Activated CD4-positive, alpha-beta T cell treated with anti-CD3 and anti-CD28 coated beads, Interleukin-2, amount 50 U/mL, for 4 hours (primary cell): ENCODE measurements at regions not wholly inside any gene's neighbourhood (a gene's known extent, or its start where the extent isn't known, plus 50 kb on each side); places are given as distances from the start of the nearest gene placed in this dataset.

Experiments used
- DNase-seq, 2 experiments: peaks; one replicate each; pipeline ENCODE4 v3.0.0-alpha.2; 2020

DNA sequence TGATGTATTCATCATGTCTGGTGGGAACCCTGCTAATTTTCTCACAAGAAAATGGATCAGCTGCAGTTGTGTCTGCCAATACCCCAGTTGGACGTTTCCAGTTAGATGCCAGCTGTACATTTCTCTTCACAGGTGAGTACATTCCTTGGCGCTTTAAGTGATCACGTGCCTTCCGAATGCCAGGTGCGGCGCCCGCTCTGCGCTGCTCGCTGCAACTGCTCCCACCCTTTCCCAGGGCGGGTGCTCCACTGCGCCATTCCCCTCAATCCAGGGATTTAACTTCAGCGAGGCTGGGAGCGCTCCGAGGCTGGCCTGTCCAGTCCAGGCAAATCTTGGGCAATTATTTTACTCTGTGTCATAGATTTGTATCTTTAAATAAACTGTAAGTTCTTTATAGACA is 225.0 kb upstream of the RAB6C start:
- DNase-seq: no peak

DNA sequence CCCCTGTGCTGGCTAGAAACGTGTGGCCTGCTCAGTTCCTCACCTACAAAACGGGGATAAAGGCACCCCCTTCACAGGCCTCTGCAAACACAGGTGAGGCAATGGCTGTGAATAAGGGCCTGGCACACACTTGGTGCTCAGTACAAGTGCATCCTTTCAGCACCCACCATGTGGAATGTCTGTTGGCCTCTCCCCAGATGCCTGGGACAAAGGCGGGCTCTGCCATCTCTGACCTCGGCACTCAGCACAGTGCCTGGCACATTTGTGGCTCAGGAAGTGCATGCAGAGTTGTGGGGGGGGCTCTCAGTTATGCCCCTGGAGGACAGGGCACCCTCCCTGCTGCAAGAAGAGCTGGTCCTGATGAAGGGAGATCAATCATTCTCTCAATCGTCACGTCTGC is 224.6 kb upstream of the RAB6C start:
- no peak for DNase-seq

DNA sequence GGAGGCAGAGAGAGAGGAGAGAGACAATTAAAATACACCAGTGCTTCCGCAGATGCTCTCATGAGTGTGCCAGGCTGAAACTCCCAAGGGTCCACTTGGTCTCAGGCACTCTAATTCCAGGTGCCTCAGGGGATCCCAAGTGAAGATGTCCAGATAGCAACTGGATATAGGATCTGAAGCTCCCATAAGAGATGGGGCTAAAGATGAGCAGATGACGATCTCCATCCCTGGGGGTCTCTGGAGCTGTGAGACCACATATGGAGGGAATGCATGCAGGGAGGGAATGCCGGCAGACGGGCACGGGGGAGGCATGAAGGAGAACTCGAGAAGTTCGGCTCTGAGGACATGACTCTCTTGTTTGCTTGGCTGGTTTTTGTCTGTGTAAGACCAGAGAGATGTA is 223.7 kb upstream of the RAB6C start:
- no peak for DNase-seq

DNA sequence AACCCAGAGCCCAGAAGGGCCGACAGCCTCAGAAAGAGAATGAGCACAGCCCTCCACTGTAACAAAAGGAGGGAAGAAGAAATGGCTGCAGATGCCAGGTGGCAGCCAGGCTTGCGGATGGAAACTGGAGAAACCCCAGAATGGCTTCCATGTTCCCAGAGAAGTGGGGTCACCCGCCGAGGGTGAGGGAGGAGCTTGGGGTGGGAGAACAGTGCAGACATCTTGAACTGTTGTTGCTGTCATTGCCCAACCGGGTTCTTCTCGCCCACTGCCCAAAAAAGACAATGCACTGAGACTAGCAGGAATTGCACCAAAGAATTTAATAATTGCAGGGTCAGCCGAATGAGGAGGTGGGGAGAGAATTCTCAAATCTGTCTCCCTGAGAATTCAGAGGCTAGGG is 223.2 kb upstream of the RAB6C start:
- no peak for DNase-seq

DNA sequence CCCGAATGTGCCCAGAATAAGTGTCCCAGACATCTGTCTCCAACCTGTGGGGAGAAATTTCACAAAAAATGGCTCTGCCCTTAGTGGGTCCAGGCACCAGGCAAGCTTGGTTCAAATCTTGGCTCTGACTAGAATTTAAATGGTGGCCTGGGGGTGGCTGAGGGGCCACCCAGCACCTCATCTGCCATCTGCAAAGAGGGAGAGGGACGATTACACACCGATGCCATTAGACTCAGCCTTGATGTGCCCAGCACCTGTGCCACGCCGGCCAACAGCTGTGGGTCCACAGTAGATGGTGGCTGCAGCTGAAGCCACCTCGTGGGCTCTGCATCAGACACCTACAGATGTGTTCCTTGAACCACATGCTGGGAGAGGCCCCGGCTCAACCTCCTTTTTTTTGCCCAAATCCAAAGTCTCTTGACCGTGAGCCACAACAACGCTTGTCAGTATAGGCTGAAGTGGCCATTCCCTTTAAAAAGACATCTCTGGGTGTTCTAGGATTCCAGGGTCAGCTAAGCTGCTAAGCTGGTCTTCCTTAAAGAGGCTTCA is 222.0 kb upstream of the RAB6C start:
- no peak for DNase-seq

DNA sequence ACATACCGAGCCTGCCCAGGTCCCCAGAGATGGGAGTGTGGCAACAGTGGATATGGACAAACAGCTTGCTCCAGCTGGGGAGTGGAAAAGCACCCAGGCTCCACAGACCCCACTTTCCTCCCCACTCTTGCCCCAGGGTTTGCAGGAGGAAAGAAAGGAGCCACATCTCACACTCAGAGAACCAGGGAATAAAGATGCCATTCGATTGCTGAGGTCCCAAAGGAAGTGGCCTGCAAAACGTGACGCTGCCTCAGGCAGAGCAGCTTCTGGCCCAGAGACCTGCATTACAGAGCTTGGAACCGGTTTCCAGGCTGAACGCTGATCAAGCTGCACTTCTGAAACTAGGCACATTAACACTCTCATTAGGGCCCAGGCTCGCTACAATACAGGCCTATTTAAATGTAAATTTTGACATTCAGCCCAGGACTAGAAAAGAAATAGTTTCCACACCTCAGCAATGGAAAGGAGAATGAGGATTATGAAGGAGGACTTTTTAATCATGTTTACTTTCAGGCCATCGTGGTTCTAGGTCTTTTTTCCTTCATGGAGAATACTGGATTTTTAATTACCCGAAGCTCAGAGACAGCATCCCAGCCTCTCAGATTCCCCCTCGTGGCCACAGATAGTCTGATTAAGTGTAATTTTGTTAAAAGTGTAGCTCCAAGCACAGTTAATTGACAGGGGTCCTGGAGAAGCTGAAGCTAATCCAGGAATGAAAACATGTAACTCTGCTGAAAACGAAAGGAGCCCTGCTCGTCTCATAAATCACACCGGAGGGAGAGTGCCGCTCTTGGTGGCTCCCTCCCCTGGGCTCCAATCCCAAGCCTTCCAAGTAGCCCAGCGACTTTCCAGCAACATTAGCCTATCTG is 221.3 kb upstream of the RAB6C start:
- no peak for DNase-seq

DNA sequence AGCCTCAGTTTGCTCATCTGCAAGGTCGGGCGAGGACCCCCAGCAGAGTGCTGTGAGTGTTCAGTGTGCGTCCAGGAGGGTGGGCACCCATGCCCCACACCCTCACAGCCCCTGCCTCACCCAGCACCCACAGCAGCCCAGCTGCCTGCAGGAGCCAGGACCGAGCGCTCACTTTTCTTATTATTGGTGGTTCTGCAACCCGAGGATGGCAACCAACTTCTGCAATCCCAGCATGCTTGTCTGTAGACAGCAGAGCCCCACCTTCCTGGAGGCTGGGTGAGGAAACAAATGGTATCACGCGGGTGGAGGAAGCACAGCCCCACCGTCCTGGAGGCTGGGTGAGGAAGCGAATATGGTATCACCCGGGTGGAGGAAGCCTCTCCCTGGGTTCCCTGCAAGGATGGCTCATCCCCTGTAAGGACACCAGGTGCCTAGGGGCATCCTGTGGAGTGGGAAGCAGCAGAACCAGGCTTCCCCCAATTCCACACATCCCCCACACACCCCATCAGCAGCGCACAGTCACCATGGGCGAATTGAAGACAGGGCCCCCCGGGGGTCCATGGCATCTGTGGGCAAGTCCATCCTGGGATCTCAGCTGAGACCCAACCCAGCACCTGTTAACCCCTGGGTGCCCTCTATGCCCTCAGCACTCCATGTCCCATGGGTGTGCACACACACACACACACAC is 220.5 kb upstream of the RAB6C start:
- DNase-seq: no peak

DNA sequence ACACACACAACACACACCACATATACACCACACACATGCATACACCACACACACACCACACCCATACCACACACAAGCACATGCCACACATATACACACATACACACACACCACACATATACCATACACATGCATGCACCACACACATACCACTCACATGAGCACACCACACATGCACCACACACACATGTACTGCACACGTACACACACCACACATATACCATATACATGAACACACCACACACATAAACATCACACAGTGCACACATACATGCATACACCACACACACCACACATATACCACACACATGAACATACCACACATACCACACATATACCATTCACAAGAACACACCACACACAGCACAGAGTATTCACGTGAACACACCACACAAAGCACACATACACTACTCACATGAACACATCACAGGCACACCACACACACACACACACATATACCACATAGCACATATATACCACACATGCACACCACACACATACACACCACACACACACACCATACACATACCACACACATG is 219.9 kb upstream of the RAB6C start:
- DNase-seq: no peak

DNA sequence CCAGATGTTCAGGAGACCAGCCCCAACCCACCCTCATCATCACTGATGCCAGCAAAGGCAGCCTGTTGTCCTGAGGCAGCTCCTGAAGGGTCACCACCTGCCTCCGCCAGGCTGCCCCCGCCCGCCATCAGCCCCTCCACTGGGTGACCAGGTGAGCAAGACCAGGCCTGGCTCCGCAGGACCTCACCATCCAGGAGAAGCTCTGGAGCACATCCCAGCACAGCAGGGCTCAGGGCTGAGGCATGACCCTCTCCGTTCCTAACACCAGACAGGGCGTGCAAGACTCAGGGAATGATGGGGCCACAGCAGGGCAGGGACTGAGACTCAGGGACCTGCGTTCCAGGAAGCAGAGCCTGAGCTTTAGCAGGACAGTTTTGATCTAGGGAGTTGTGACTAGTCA is 218.8 kb upstream of the RAB6C start:
- DNase-seq: no peak

DNA sequence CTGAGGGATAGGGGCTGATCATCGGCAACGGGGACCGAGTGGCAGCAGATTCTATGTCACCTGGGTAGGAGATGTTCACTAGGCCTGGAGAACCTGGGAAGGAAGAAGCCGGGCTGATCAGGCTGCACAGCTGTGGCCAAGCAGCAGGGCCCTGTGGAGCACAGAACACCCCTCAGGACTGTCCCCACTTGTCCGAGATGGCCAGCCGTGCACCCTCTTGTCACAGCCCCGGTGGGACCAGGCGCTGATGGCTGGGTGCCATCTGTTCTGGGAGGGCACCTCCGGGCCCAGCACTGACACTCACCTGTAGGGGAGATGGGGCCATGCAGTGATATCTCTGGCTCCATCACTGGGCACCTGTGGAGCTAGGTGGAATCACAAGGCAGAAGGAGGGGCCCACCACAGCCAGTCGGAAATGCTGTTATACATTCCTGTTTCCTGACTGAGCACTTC is 217.9 kb upstream of the RAB6C start:
- no peak for DNase-seq

DNA sequence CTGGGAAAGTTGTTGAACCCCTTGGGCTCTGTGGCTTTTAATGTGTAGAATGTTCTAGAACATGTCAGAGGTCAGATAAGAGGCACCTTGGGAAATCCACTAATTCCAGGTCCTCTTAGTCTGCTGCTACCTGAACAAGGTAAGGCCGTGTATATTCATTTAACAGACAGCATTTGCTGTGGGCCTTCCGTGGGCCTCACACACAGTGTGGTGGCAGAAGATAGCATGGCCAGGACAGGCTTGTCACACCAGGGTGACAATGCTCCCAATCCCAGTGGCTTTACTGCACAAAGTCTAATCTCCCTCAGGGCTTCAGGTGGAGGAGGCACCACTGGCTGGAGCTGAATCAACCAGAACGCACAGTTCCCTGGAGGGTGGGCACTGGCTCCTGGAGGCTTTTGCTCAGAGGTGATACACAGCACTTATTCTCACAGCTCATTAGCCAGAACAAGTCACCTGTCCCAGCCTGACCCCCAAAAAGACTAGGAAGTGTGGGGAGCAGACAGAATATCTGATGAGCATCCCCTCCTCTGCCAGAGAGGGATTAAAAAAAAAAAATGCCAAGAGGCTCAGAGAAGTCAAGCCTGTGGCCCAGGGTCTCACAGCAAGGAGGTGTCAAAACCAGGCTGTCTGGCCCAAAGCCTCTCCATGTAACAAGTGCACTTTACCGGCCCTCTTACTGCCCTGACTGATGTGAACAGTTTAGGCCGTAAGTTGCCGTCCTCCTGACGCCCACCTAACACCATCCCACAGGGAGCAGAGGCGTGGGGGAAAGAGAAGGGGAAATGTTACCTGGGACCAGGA is 216.9 kb upstream of the RAB6C start:
- DNase-seq: no peak

DNA sequence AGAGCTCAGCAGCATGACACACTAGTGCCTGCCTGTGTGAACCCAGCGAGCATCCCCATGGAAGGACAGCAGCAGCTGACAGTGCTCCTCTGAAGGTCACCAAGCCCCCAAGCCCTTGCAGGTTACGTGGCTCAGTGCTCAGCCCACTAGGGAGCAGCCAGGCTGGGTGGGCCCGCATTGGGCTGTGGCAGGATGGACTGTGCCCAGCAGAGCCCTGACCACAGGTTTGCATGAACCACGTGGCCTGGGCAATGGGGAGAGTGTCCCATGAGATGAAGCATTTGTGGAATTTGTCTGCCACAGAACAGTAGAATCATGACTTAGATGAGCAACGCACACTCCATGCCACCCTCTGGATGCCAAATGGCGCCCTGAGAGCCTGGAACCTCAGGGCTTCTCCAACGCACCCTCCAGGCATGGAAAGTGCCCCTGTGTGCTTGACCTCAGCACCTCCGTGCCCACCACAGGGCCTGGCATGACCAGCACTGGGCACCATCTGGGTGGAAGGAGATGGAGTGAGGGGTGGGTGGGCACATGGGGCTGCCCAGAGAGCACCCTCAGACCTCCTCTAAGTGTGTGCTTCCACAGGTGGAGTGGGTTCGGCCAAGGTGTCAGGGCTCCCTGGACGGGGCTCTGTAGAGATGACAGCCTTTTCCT is 216.1 kb upstream of the RAB6C start:
- DNase-seq: no peak

DNA sequence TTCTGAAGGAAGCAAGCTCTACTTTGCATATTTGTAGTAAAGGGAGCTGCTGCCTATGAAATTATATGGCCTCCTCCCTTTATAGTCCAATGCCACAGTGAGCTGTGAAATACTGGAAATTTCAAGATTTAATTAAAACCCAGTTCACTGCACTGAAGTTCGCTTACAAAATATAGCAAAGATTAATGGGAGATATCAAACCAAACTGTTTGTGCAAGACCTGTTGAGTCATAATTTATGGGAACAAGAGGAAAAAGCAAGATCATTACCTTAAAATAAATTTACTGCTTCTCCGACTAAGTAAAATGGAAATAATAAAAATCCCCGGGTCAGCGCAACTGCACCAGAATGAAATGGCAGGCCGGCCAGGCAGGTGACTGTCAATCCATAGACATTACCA is 215.5 kb upstream of the RAB6C start:
- DNase-seq: no peak

DNA sequence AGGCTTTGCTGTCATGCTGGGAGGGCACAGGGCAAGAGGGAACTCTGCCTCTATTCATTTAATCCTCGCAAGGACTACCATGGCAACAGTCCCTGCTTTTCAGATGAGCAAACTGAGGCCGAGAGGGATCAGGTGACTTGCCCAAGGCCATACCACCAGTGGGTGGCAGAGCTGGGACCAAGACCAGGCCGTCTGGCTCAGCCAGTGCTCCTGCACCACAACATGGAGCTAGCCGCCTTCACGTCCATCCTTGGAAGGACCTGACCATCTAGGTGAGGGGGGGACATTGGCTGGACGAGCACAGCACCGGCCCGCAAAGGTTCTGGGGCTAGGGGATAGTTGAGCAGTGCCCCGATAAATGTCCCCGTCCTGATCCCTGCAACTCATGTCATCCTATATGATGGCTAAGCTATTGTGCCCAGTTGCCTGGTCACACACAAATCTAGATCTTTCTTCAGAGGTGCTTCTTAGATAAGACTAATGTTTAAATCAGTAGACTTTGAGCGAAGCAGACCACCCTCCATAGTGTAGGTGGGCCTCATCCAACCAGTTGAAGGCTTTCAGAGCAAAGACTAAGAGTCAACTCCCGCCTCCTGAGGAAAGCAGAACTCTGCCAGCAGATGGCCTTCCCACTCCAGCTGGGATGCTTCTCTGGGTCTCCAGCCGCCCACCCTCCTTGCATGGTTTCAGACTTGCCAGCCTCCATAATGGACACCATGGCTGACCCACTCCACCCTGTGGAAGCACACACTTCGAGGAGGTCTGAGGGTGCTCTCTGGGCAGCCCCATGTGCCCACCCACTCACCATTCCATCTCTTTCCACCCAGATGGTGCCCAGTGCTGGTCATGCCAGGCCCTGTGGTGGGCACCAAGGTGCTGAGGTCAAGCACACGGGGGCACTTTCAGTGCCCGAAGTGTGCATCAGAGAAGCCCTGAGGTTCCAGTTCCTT is 214.8 kb upstream of the RAB6C start:
- DNase-seq: no peak

DNA sequence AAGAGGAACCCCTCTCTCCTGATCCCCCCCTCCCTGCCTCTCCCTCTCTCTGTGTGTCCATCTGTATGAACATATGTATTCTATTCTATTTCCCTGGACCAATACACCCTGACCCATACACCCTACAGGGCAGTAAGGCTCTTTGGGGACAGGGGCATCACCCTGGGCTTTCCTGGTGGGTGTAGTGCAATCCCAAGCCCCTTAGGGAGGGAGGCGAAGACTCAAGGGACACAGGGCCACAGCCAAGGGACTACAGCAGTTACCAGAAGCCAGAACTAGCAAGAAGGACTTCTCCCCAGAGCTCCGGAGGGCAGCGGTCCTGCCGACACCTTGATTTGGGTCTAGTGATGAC is 214.2 kb upstream of the RAB6C start:
- no peak for DNase-seq

DNA sequence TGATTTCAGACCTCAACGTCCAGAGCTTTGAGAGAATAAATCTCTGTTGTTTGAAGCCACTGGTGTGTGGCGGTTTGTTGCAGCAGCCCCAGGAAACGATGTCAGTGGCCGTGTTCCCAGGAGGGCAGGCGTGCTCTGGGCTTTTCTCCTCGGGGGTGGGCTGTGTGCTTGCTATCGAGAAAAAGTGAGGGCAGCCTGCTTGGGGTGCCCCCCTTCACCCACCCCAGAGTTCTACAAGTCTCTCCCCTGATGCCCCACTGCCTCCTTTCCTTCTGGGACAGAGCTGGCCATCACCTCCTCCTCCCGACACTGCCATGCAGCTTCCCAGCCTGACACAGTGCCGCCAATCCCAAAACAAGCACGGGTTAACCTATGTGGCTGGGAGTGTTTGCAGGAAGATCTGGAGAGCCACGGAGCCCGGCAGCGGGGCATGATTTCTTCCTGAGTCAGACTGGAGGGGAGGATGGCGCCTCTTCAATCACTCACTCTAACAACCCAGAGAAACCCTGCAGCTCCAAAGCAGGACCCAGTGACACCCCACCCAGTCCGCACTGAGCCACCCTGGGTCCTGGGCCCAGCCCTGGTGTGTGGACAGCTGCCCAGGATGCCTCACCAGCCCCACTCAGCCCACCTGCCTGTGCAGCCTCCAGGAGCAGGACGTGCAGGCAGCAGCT is 213.7 kb upstream of the RAB6C start:
- DNase-seq: no peak

DNA sequence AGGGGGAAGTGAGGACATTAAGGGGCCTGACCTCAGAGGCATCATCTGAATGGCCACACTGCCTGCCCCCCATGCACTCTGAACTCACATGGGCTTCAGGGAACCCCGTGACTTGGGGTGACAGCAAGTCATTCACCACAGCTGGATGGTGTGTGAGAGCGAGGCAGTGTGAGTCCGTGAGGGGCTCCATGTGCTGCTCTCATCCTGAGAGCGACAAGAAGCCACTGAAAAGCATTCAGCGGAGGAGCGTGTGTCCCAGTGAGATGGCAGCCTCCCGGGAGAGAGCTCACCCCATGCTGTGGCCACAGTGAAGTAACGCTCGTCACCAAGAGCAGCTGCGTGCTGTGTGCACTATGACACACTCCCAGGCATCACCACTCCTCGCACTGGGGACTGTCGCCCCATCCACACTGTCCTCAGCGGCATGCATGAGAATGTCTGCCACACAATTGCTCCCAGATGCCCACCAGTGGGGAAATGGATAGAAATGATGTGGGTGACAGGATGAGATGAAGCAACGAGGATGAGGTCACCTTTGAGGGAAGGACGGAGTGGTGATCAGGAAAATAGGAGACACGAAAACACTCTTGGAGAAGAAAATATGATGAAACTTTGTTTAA is 213.0 kb upstream of the RAB6C start:
- no peak for DNase-seq

DNA sequence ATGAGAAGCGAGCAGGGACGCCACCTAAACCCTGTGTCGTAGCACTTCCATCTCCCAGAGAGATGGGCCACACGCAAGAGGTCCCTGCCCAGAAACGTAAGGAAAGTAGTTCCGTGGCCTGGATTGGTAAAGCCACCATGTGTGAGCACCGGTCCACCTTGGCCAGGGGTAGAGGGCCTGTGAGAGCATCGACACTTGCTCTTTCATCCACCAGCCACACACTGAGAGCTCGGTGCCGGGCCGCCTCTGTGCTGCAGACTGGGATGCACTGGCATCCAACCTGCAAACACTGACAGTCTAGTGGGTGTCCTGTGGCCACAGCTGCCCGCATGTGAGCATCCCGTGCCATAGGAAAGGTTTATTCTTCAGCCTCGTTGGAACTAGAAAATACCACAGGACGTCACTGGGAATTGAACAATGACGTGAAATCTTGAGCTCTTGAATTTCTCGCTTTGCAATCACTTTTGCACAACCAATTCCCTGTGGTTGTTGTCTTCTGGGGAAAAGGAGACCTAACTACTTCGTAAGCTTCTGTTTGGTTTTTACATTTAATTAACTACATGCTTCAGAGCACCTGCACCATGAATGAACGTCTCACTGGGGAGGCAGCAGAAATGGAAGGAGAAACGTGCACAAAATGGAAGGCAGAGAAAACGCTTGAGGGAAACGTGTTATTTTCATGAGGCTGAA is 212.0 kb upstream of the RAB6C start:
- DNase-seq: no peak

DNA sequence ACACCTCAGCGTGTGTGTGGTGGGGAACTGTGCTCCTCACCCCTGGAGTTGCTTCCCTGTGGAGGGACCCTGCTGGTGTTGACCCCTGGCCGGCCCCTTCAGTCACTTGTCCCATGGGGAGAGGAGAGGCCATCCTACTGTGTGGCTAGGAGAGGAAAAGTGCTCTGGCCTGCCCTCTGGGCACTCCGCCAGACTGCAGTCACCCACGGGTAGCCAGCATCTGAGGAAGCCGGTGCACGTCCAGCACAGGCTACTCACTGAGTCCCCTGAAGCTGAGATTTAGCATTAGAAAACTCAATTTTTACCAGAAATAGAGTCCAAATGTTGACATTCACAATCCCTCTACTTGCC is 211.5 kb upstream of the RAB6C start:
- no peak for DNase-seq
